GM19328 (cell line): ENCODE measurements at regions not wholly inside any gene's neighbourhood (a gene's known extent, or its start where the extent isn't known, plus 50 kb on each side); places are given as distances from the start of the nearest gene placed in this dataset.
"Not testable (repeated sequence)": the region's sequence is repeated elsewhere in the genome, so short reads cannot be mapped to it uniquely, and the experiment has no call there.

ENCODE experiments used
- ATAC-seq: cut with Tn5 transposase; IDR thresholded peaks from one replicate; pipeline ENCODE4 v1.9.1; 2021; ENCODE audit warnings: mild to moderate bottlenecking, moderate library complexity; ENCODE audit not compliant: unreplicated experiment

DNA sequence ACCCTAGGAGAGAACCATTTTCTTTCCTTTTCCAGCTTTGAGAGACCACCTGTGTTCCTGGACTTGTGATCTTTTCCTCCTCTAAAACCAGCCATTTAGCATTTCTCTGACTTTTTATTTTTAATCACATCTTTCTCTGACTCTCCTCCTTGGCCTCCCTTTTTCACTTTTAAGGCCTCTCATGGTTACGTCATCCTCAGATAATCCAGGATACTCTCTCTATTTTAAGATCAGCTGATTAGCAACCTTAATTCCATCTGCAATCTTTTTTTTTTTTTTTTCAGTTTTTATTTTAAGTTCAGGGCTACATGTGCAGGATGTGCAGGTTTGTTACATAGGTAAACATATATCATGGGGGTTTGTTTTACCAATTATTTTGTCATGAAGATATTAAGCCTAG lies 54.0 kb downstream of the RFPL4B start:
- ATAC-seq, result no peak

DNA sequence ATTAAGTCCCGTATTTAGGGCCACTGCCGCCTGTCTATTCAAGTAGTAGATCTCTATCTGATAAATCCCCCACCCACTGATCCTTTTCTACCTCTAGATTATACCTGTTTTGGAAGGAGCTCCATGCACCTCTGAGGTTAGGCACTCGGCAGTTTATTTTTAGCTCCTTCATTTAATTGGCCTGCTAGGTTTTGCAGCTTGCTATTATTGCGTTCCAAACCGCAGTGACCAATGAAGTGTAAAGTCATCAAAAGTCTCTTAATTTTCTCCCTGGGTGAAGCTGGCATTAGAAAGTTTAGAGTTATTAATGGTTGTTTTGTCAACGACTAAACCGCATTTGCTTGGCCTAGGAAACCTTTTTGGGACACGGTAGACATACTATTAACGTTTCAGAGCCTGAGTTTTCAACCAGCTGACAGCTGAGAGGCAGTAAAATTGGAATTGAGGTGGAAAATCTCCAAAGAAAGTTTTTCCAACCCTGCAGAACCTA lies 60.0 kb downstream of the RFPL4B start:
- ATAC-seq, result no peak

DNA sequence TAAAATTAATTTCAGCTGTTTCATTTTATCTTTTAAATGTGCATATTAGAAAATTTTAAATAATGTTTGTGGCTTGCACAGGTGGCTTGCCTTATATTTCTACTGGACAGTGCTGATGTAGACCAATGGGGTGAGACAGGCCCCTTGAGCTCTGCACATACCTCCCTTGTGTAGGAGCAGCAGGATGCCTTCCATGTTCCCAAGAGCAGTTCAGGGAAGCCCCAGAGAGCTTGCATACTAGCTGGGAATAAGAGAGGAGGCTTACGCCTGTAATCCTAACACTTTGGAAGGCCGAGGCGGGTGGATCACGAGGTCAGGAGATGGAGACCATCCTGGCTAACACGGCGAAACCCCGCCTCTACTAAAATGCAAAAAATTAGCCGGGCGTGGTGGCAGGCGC lies 61.4 kb downstream of the RFPL4B start:
- ATAC-seq, result no peak

DNA sequence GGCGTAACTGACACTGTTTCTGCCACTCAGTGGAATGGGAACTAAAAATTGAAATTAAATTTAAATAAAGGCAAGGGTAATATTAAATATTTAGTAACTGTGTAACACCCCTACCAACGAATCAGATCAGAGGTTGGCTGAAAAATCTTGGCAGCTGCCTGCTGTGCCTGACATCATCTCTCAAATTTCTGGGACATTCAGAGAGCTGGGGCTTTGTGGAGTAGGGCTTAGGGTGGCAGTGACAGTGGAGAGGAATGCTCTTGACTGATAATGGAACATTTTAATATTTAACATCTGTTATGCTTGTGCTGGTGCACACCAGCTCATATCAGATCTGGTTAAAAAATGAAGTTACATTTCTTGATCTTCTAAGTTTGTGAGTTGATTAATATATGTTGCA lies 62.2 kb downstream of the RFPL4B start:
- no peak for ATAC-seq

DNA sequence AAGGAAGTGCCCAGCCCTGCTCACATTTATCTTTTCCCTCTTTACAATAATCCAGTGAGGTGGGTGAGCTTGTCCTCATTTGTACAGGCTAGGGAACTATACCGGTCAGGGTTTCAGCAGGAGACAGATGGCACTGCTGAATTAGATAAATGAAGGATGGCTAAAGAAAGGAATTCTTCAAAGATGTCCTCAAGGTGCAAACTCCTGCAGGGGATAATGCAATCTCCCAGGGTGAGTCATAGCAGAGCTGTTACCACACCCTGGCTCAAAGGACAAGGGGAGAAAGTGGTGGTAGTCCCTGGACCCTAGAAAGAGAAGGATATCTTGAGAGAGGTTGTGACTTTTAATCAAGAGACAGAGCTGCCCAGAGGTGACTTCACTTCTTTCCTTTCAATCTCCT lies 66.7 kb downstream of the RFPL4B start:
- no peak for ATAC-seq

DNA sequence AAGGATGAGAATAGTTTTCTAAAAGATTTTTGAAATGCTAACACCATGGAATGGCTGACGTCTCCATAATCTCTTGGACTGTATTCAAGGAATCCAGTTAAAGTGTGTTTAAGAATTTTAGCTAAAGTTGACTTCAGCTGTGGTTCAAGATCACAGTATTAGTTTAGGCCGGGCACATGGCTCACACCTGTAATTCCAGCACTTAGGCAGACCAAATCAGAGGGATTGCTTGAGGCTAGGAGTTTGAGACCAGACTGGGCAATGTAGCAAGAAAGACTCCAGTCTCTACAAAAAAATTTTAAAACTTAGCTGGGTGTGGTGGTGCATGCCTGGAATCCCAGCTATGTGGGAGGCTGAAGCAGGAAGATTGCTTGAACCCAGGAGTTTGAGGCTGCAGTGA lies 68.2 kb downstream of the RFPL4B start:
- no peak for ATAC-seq

DNA sequence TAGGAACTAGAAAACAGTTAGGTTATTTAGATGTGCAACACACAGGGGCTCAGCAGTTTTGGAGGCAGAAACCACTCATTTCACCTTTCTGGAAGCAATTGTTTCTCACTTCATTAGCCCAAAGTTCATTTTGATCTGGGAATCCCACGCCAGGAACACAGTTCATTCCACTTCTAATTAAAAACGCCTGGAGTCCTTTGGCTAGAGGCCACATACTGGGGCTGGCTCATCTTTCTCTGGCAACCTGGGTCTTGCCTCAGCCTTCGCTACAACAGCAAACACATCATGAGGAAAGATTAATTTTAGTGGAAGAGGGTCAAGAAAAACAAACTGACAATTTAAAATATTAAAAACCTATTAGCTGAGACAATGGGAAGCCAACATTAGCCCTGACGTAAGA lies 69.7 kb downstream of the RFPL4B start:
- no peak for ATAC-seq

DNA sequence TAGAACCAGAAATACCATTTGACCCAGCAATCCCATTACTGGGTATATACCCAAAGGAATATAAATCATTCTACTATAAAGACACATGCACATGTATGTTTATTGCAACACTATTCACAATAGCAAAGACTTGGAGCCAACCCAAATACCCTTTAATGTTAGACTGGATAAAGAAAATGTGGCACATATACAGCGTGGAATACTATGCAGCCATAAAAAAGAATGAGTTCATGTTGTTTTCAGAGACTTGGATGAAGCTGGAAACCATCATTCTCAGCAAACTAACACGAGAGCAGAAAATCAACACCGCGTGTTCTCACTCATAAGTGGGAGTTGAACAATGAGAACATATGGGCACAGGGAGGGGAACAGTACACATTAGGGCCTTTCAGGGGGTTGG lies 79.9 kb downstream of the RFPL4B start:
- not testable (repeated sequence) for ATAC-seq

DNA sequence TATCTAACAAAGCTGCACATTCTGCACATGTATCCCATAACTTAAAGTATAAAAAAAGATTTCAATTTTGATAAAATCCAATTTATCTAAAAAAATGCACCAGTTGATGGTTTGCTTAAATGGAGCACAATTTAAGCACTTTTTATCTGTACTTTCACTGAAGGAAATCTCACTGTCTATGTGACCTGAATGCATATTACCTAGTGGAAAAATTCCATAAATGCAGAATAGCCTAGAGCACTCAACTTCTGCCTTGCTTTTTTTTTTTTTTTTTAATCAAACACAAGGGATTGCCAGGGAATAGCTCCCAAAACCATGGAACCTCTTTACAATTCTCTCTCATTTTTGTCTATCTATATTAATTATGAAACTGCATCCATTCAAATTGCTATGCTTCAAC lies 80.4 kb downstream of the RFPL4B start:
- no peak for ATAC-seq

DNA sequence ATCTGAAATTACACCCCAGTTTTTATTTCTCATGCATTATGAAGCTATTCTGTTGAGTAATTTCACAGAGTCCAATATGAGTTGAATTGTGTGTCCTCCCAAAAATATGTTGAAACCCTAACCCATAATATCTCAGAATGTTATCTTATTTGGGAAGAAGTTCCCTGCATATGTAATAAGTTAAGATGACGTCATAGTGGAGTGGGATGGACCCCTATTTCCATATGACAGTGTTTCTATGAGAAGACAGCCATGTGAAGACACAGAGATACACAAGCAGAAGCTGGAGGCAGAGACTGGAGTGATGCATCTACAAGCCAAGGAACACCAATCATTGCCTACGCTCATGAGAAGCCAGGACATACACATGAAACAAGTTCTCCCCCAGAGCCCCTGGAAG lies 81.3 kb downstream of the RFPL4B start:
- ATAC-seq, result no peak

DNA sequence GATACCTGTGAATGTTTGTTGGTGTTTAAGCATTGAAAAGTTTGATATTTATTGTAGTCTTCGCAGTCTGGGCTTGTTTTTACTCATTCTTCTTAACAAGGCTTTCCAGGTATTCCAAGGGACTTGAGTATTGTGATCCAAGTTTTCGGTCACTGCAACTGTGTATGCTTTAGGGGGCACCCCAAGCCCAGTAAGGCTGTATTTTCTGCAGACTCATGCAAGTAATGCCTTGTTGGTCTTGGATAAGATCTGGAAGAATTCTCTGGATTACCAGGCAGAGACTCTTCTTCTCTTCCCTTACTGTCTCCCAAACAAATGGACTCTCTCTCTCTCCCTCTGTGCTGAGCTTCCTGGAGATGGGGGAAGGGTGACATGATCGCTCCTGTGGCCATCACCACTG lies 82.1 kb downstream of the RFPL4B start:
- no peak for ATAC-seq

DNA sequence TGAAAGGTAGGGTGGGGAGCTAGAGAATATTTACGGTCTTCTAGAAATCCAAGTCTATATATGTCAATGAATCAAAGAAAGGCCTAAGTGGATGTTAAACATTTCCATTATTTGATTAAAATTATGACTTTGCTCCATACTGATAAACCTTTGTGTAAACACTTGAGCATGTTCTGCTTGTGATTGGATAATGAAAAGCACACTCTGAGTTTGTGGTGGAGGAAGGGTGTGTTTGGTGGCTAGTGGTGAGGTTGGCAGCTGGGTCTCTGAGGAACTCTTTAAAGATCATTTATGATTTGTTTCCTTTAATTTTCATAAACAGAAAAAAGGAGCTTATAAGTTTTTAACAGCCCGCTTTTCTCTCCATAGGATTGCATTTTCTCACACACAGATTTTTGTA lies 84.7 kb downstream of the RFPL4B start:
- no peak for ATAC-seq

DNA sequence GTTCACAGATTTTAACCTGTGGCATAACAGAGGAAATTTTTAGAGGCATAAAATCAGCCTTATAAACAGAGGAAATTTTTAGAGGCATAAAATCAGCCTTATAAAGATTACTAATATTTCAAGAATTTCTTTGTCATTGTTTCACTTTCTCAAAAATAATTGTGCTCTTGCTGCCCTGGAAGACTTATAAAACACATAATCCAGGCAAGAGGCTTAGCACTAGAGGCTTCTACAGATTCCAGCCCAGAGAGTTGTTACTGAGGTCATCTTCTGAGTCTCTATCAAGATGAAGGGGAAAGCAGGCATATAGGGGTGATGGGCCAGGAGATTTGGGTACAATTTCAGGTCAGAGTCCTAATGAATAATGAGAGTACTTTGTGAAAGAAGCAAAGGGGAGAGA lies 85.7 kb downstream of the RFPL4B start:
- no peak for ATAC-seq

DNA sequence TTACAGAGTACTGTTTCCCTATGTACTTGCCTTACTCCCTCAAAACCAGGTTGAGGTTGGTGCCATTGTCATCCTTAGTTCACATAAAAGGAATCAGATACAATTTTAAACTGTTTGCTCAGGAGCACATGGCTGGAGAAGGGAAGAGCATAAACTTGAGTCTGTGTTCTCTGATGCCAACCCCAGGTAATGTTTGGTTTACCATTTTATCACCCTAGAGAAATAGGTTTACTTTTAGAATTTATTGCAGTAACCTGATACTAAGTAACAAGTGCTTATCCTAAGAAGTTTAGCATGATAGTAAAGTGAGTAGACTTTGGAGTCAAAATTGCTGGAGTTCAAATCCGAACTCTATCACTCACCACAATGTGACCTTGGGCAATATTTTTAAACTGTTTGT lies 86.3 kb downstream of the RFPL4B start:
- ATAC-seq, result no peak

DNA sequence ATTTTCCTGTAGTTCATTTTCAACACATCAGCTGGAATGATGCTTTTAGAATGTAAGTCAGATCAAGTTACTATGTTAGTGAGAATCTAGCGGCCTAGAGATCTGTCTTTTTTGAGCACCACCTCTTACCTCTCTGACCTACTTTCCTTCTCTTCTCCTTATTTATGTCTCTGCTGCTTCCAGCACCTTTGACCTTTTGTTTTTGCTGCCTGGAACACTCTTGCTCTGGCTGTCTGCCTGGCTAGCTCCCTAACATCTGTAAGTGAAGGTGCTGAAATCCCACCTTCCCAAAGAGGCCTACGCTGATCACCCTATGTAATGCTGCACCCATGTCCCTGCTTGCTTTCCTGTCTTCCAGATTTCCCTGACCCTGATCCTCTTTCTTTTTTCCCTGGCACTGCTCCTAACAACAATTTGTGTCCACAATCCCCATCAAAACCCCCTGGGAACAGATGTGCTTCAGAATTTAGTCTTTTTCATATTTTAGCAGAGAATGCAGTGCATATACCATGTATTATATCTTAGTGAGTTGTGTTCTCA lies 87.8 kb downstream of the RFPL4B start:
- no peak for ATAC-seq

DNA sequence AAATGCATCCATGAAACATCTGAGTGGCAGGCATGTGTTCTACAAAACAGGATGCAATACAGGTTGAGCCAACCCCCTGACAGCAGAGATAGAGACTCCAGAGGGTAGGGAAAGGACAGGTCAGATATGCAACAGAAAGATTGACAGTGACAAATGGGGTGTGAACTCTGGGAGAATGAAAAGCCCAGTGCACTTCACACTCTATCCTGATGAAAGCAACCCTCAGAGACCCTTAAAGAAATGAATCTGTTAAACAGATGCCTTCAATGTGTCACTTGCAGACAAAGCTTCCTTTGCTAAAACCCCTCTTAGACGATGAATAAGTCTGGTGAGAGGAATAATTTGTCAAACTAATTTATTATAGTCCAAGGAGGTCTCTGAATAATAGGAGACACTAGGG lies 89.9 kb downstream of the RFPL4B start:
- no peak for ATAC-seq

DNA sequence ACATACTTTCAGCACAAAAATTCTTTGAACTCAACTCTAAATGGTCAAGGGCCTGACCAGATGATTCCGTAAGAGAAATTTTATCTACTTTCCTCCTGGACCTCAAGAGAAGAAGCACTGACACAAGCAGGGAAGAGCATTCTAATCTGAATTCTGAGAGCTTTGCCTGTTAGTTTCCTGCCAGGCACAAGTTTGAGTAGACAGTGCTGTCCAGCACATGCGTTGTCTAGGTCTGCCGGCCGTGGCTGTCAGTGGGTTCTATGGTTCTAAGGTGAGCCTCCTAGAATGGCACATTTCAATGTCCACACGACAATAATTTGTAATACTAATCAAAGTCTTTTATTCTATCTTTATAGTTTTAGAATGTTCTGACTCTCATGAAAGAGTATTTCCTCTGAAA lies 91.9 kb downstream of the RFPL4B start:
- ATAC-seq, result no peak

DNA sequence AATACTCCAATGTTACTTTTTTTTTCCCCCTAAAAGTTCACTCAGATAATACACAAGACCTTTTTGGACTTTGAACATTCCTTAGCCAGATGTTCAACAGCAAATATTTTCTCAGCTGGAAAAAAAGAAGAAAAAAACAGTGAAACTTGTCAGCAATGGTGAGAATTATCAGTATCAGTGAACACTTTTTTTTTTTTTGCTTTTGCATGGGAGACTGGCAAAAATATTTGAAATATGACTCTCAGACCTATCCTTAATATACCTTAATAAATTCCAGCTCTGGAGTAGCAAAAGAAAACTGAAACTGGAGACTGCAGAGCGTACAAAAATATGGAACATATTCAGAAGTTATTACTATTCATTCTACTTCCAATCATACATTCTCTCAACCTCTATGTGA lies 92.3 kb downstream of the RFPL4B start:
- ATAC-seq, result no peak

DNA sequence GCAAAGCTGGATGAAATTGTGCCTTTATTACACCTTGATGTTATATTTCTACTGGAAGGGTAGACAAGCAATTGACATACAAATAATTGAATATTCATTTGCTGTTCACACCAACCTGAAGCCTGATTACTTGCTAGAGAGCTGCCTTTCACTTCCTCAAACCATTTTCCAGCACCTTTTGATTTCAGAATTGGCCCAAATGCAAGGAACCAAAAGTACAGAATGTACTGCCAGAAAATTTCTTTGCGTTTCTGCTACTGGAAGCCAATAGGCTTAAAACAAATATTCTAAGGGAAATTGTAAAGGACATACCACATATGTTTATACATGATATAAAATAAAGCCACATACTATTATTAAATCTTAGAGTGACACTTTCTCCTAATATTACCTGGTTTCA lies 94.5 kb downstream of the RFPL4B start:
- no peak for ATAC-seq

DNA sequence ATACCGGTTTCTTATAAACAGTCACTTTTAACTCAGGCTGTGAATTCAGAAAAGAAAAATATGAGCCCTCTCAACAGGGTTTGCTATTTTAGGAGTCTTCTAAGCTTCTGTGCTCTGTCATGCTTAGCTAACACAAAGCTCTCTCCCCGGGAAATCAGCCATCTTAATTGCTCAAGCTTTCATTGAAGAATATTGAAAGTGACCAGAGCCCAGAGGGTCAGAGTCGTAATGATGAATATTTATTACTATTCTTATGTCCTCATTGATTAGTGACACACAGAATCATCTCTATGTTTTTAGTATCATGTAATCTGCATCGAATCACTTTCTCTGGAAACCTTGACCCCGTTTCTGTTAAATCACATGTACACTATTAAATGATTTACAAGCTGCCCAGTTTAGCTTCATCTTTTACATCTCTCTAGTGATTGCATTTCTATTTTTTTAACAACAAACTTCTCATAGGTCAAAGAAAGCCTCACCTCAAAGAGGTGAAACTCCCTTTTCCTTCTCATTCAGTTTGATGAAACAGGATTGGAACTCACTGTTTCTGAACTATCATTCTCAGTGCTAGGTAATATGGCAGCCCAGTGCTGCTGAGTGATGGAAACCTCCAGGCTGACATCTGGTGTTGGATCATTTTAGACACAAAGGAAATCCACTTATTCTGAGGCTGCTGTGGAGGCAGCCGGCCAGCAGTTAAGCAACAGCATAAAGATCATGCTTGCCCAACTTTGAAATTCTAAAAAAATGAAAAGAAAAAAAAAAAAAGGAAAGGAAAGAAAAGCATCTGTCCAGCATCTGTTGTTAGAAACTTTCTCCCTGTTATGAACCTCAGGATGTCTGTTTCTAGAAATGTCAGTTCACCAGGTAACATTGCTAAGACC lies 96.3 kb downstream of the RFPL4B start:
- no peak for ATAC-seq

DNA sequence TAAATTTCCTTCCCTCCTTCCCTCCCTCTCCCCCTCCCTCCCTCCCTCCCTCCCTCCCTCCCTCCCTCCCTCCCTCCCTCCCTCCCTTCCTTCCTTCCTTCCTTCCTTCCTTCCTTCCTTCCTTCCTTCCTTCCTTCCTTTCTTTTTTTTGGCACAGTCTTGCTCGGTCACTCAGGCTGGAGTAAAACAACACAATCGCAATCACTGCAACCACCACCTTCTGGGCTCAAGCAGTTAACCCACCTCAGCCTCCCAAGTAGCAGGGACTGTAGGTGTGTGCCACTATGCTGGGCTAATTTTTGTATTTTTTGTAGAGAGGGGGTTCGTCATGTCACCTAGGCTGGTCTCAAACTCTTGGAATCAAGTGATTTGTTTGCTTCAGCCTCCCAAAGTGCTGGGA lies 101.7 kb downstream of the RFPL4B start:
- ATAC-seq, result not testable (repeated sequence)

DNA sequence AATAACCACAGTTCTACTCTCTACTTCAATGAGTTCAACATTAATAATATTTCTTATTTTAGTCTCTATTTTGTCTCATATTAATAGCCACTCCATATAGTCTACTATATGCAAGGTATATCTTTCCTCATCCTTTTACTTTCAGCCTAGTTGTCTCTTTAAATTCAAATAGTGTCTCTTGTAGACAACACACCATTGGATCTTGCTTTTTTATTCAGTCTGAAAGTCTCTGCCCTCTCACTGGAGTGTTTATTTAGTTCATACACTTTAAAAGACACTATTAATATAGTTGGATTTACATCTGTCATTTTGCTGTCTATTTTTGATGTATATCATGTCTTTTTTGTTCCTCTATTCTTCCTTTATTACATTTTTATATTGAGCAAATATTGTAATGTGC lies 103.5 kb downstream of the RFPL4B start:
- no peak for ATAC-seq

DNA sequence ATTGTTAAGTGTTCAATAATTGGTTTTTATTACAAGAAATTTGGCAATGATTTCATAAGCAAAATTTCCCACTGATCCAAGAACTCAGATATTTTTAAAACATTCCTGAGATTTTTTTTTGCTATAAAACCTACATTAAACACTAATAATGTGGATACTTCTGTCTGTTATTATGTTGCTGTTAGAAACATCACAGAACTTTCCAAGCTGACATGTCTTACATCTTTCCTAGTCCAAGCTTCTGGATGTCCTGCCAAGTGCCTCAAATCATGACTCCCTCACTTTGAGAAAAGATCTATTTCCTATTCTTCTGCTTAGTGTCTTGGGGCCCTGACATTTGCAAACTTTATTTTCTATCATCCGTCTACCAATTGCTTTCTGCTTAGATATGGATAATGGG lies 110.8 kb downstream of the RFPL4B start:
- no peak for ATAC-seq
